ENCODE measurements at regions not wholly inside any gene's neighbourhood (a gene's known extent, or its start where the extent isn't known, plus 50 kb on each side); places are given as distances from the start of the nearest gene placed in this dataset.

GRCh38 chrX:38856670-38857265 lies 55.5 kb downstream of the MID1IP1 start:
- Histone ChIP-seq H3K27ac (ENCODE audit: low read depth, low read length, severe bottlenecking) (no peak overlapping the region), H3K36me3 (ENCODE audit: control insufficient read depth, insufficient read depth, low read length) (no peaks in the 10 kb centered on the region), H3K4me3 (ENCODE audit: extremely low read depth, insufficient read depth, low read length, poor library complexity, severe bottlenecking) (no peak overlapping the region), H3K4me1 (ENCODE audit: control insufficient read depth, insufficient read depth, low read length, poor library complexity, severe bottlenecking) (no peaks in the 10 kb centered on the region), H3K9me3 (ENCODE audit: control insufficient read depth, low read length) (no peaks in the 10 kb centered on the region)
- WGBS, 2 experiments (ENCODE audit: insufficient coverage in 2 of 2) = 100% methylated on average over 2 of the region's 4 CpGs; no CpG with 5 or more reads in 1 of the 2 experiments

GRCh38 chrX:38857736-38858523 lies 56.7 kb downstream of the MID1IP1 start:
- Histone ChIP-seq H3K9me3 (ENCODE audit: control insufficient read depth, low read length) (no peaks in the 10 kb centered on the region), H3K4me1 (ENCODE audit: control insufficient read depth, insufficient read depth, low read length, poor library complexity, severe bottlenecking) (no peaks in the 10 kb centered on the region), H3K4me3 (ENCODE audit: extremely low read depth, insufficient read depth, low read length, poor library complexity, severe bottlenecking) (no peak overlapping the region), H3K27ac (ENCODE audit: low read depth, low read length, severe bottlenecking) (no peak overlapping the region), H3K36me3 (ENCODE audit: control insufficient read depth, insufficient read depth, low read length) (no peaks in the 10 kb centered on the region)
- WGBS, 2 experiments (ENCODE audit: insufficient coverage in 2 of 2) = 23 to 71% methylated on average over 2 to 3 of the region's 5 CpGs

- Histone ChIP-seq H3K4me3 (ENCODE audit: extremely low read depth, insufficient read depth, low read length, poor library complexity, severe bottlenecking) (no peak overlapping the region), H3K36me3 (ENCODE audit: control insufficient read depth, insufficient read depth, low read length) (no peaks in the 10 kb centered on the region), H3K4me1 (ENCODE audit: control insufficient read depth, insufficient read depth, low read length, poor library complexity, severe bottlenecking) (no peaks in the 10 kb centered on the region), H3K27ac (ENCODE audit: low read depth, low read length, severe bottlenecking) (no peak overlapping the region), H3K9me3 (ENCODE audit: control insufficient read depth, low read length) (no peaks in the 10 kb centered on the region)
These were observed 58.3 kb downstream of the MID1IP1 start for GRCh38 chrX:38859602-38860001.

GRCh38 chrX:38860106-38861013 lies 59.1 kb downstream of the MID1IP1 start:
- Histone ChIP-seq H3K36me3 (ENCODE audit: control insufficient read depth, insufficient read depth, low read length) (no peaks in the 10 kb centered on the region), H3K4me3 (ENCODE audit: extremely low read depth, insufficient read depth, low read length, poor library complexity, severe bottlenecking) (no peak overlapping the region), H3K4me1 (ENCODE audit: control insufficient read depth, insufficient read depth, low read length, poor library complexity, severe bottlenecking) (no peaks in the 10 kb centered on the region), H3K27ac (ENCODE audit: low read depth, low read length, severe bottlenecking) (no peak overlapping the region), H3K9me3 (ENCODE audit: control insufficient read depth, low read length) (no peaks in the 10 kb centered on the region)
- no CpG with 5 or more reads among the region's 4 CpGs for WGBS, 2 experiments (ENCODE audit: insufficient coverage in 2 of 2)

- no peaks in the 10 kb centered on the region for H3K9me3 ChIP-seq (ENCODE audit: control insufficient read depth, low read length)
- no peak overlapping the region for H3K4me3 ChIP-seq (ENCODE audit: extremely low read depth, insufficient read depth, low read length, poor library complexity, severe bottlenecking)
- H3K27ac ChIP-seq (ENCODE audit: low read depth, low read length, severe bottlenecking) = no peak overlapping the region
- no peaks in the 10 kb centered on the region for H3K36me3 ChIP-seq (ENCODE audit: control insufficient read depth, insufficient read depth, low read length)
- H3K4me1 ChIP-seq (ENCODE audit: control insufficient read depth, insufficient read depth, low read length, poor library complexity, severe bottlenecking) = no peaks in the 10 kb centered on the region
- WGBS, 2 experiments (ENCODE audit: insufficient coverage in 2 of 2) = 85% methylated on average over 2 of the region's 2 CpGs; no CpG with 5 or more reads in 1 of the 2 experiments
These were observed 60.2 kb downstream of the MID1IP1 start for GRCh38 chrX:38861489-38861888.

DNA sequence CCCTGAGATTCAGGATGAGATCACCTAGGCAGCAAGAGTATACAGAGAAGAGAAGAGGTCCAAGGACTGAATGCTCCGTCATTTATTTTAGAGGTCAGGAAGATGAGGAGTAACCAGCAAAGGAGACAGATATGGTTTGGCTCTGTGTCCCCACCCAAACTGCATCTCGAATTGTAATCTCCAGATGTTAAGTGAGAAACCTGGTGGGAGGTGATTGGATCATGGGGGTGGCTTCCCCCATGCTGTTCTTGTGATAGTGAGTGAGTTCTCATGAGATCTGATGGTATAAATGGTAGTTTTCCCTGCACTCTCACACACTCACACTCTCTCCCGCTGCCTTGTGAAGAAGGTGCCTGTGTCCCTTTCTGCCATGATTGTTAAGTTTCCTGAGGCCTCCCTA lies 60.8 kb downstream of the MID1IP1 start:
- H3K4me1 ChIP-seq (ENCODE audit: control insufficient read depth, insufficient read depth, low read length, poor library complexity, severe bottlenecking) = no peaks in the 10 kb centered on the region
- no peaks in the 10 kb centered on the region for H3K36me3 ChIP-seq (ENCODE audit: control insufficient read depth, insufficient read depth, low read length)
- H3K27ac ChIP-seq (ENCODE audit: low read depth, low read length, severe bottlenecking) = no peak overlapping the region
- no peak overlapping the region for H3K4me3 ChIP-seq (ENCODE audit: extremely low read depth, insufficient read depth, low read length, poor library complexity, severe bottlenecking)
- WGBS, 2 experiments (ENCODE audit: insufficient coverage in 2 of 2) = 100% methylated on average over 1 of the region's 3 CpGs; no CpG with 5 or more reads in 1 of the 2 experiments
- H3K9me3 ChIP-seq (ENCODE audit: control insufficient read depth, low read length) = no peaks in the 10 kb centered on the region

DNA sequence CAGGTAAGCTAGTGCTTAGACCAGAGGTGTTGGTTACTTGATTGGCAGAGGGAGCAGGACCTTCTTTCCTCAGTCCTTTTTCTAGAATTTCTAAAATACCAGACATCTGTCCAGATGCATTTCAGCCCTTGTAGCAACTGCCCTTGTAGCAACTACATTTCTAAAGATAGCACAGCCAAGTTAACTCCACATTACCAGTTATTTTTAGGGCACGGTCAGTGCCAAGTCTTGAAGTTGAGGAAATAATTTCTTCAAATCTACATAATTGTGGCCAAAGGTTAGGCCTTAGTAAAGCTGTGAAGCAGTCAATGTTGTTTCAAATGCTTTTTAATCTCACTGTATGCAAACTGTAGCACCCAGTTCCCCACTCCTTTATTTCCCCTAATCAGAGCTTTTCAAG lies 62.9 kb downstream of the MID1IP1 start:
- Histone ChIP-seq H3K36me3 (ENCODE audit: control insufficient read depth, insufficient read depth, low read length) (no peaks in the 10 kb centered on the region), H3K4me3 (ENCODE audit: extremely low read depth, insufficient read depth, low read length, poor library complexity, severe bottlenecking) (no peak overlapping the region), H3K9me3 (ENCODE audit: control insufficient read depth, low read length) (no peaks in the 10 kb centered on the region), H3K4me1 (ENCODE audit: control insufficient read depth, insufficient read depth, low read length, poor library complexity, severe bottlenecking) (no peaks in the 10 kb centered on the region), H3K27ac (ENCODE audit: low read depth, low read length, severe bottlenecking) (no peak overlapping the region)
- WGBS, 2 experiments (ENCODE audit: insufficient coverage in 2 of 2) = no CpG with 5 or more reads among the region's 1 CpG

DNA sequence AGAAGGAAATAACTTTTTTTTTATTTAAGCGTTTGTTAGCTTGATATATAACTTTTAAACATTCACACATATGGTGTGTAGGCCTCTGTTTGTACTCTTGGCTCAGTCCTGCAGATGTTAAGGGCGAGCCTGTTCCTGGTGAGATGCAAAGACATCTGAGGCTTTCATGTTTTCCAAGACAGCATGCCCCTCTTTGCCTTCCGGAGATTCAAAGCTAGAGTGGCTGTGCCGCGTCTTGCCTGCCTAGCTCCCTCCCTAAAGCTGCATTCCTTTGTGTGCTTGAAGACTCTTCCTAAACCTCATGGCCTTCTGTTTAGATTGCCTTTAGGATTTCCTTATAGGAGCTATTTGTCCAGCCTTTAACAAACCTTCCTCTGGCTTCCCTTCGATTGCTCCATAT lies 67.1 kb downstream of the MID1IP1 start:
- H3K4me3 ChIP-seq (ENCODE audit: extremely low read depth, insufficient read depth, low read length, poor library complexity, severe bottlenecking) = no peak overlapping the region
- 56 to 70% methylated on average over 3 to 4 of the region's 6 CpGs for WGBS, 2 experiments (ENCODE audit: insufficient coverage in 2 of 2)
- H3K27ac ChIP-seq (ENCODE audit: low read depth, low read length, severe bottlenecking) = no peak overlapping the region
- H3K4me1 ChIP-seq (ENCODE audit: control insufficient read depth, insufficient read depth, low read length, poor library complexity, severe bottlenecking) = peaks cover 7% of the 10 kb centered on the region
- no peaks in the 10 kb centered on the region for H3K36me3 ChIP-seq (ENCODE audit: control insufficient read depth, insufficient read depth, low read length)
- no peaks in the 10 kb centered on the region for H3K9me3 ChIP-seq (ENCODE audit: control insufficient read depth, low read length)

GRCh38 chrX:38868941-38869401 lies 67.7 kb downstream of the MID1IP1 start:
- Histone ChIP-seq H3K27ac (ENCODE audit: low read depth, low read length, severe bottlenecking) (no peak overlapping the region), H3K36me3 (ENCODE audit: control insufficient read depth, insufficient read depth, low read length) (no peaks in the 10 kb centered on the region)
- no CpG with 5 or more reads among the region's 3 CpGs for WGBS, 2 experiments (ENCODE audit: insufficient coverage in 2 of 2)

DNA sequence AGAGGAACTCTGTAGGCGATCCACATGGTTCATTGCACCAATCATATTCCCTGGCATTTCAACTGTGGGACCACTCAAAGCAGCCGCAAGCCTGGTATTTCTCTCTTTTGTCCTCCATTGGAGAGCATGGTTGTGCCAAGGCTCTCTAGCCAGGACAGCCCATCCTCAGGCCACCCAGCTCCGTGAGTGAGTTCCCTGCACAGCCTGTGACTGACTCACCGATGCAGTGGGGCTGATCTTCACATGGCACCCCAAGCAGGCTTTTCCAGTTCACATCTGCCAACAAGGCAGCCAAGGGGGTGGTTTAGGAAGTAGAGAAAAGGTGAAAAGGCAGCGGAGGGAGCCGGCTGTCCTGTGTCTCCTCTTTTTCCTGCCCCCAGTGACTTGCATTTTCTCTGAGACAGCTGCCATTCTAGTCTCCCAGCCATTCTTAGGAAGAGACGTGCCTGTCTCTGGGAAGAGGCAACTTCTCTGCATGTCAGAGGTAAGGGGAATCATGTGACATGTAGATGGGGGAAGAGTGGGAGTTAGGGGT lies 69.2 kb downstream of the MID1IP1 start:
- H3K4me3 ChIP-seq (ENCODE audit: extremely low read depth, insufficient read depth, low read length, poor library complexity, severe bottlenecking) = no peak overlapping the region
- no peaks in the 10 kb centered on the region for H3K36me3 ChIP-seq (ENCODE audit: control insufficient read depth, insufficient read depth, low read length)
- H3K27ac ChIP-seq (ENCODE audit: low read depth, low read length, severe bottlenecking) = no peak overlapping the region
- no peaks in the 10 kb centered on the region for H3K9me3 ChIP-seq (ENCODE audit: control insufficient read depth, low read length)
- 57 to 75% methylated on average over 1 of the region's 7 CpGs for WGBS, 2 experiments (ENCODE audit: insufficient coverage in 2 of 2)
- H3K4me1 ChIP-seq (ENCODE audit: control insufficient read depth, insufficient read depth, low read length, poor library complexity, severe bottlenecking) = peaks cover 7% of the 10 kb centered on the region

More at GRCh38 chrX:38868941-38869401, 67.7 kb downstream of the MID1IP1 start:
- Histone ChIP-seq H3K4me3 (ENCODE audit: extremely low read depth, insufficient read depth, low read length, poor library complexity, severe bottlenecking) (no peak overlapping the region), H3K4me1 (ENCODE audit: control insufficient read depth, insufficient read depth, low read length, poor library complexity, severe bottlenecking) (peaks cover 7% of the 10 kb centered on the region), H3K9me3 (ENCODE audit: control insufficient read depth, low read length) (no peaks in the 10 kb centered on the region)

All from mesodermal cell (in vitro differentiated cells).